H1 (cell line): ENCODE measurements at regions not wholly inside any gene's neighbourhood (a gene's known extent, or its start where the extent isn't known, plus 50 kb on each side); places are given as distances from the start of the nearest gene placed in this dataset.

ENCODE experiments used
- CTCF ChIA-PET: fragments of 300-600 bp; sonication (Branson Sonifier 250); formaldehyde crosslinking; loops from one replicate; lab custom pipeline; 2021; ENCODE audit not compliant: partially characterized antibody; lab: Charles Lee
- POLR2A ChIA-PET: fragments of 300-600 bp; sonication (Branson Sonifier 250); formaldehyde crosslinking; loops from one replicate; lab custom pipeline; 2021; ENCODE audit warnings: inconsistent platforms; ENCODE audit not compliant: partially characterized antibody; lab: Charles Lee
- DNase-seq, 2 experiments: peaks; one replicate each; pipeline versions ENCODE4 v3.0.0 to v3.0.0-alpha.2; 2010 to 2022; ENCODE audit warnings: low spot score in 2 of 2, low read depth in 1 of 2, mixed read lengths in 1 of 2
- FAIRE-seq: peaks from 2 replicates; lab custom pipeline; 2011; peaks lifted over from hg19 to GRCh38; lab: Jason Lieb, UNC
- H2AFZ ChIP-seq: 2 replicates; pipeline ENCODE4 v1.8.1; 2012; ENCODE audit warnings: low read length, inconsistent platforms
- H2AK5ac ChIP-seq: 2 replicates; pipeline ENCODE4 v1.6.1; 2013; ENCODE audit warnings: low read depth, low read length
- H2BK120ac ChIP-seq: replicated peaks from 2 replicates; pipeline ENCODE3; 2013; ENCODE audit warnings: low read depth, low read length, inconsistent platforms
- H2BK12ac ChIP-seq: 2 replicates; pipeline ENCODE4 v1.6.1; 2013; ENCODE audit warnings: low read depth, low read length
- H2BK15ac ChIP-seq: 2 replicates; pipeline ENCODE4 v1.6.1; 2013; ENCODE audit warnings: low read length
- H2BK20ac ChIP-seq: 2 replicates; pipeline ENCODE4 v1.6.1; 2013; ENCODE audit warnings: low read length
- H2BK5ac ChIP-seq: 2 replicates; pipeline ENCODE4 v1.6.1; 2013; ENCODE audit warnings: low read depth, low read length
- H3K14ac ChIP-seq: 2 replicates; pipeline ENCODE4 v1.6.1; 2013; ENCODE audit warnings: inconsistent platforms; ENCODE audit not compliant: insufficient read length
- H3K18ac ChIP-seq: 2 replicates; pipeline ENCODE4 v1.6.1; 2013; ENCODE audit warnings: low read length; ENCODE audit errors: extremely low read depth
- H3K23ac ChIP-seq: 2 replicates; pipeline ENCODE4 v1.6.1; 2013; ENCODE audit warnings: inconsistent platforms; ENCODE audit not compliant: insufficient read length
- H3K23me2 ChIP-seq: 2 replicates; pipeline ENCODE4 v1.6.1; 2013; ENCODE audit warnings: low read depth, low read length
- H3K27ac ChIP-seq: 2 replicates; pipeline ENCODE4 v1.6.1; 2011; ENCODE audit warnings: low read depth, low read length, inconsistent platforms
- H3K27me3 ChIP-seq, 4 experiments: replicated peaks in 1 of 4; 1 replicate in 1 of 4; 2 replicates in 3 of 4; pipeline versions ENCODE4 v1.6.1 to v1.8.1; 2011 to 2013; ENCODE audit warnings: low read length in 3 of 4, mild to moderate bottlenecking in 3 of 4, inconsistent platforms in 2 of 4, mixed read lengths in 2 of 4, moderate library complexity in 1 of 4; ENCODE audit not compliant: control insufficient read depth in 3 of 4, insufficient read depth in 3 of 4; ENCODE audit errors: extremely low read depth in 1 of 4
- H3K36me3 ChIP-seq, 4 experiments: 2 replicates each; pipeline versions ENCODE4 v1.6.1 to v1.8.1; 2011 to 2013; ENCODE audit warnings: mild to moderate bottlenecking in 4 of 4, low read length in 3 of 4, moderate library complexity in 2 of 4, control low read depth in 1 of 4, inconsistent platforms in 1 of 4; ENCODE audit not compliant: insufficient read depth in 4 of 4, control insufficient read depth in 2 of 4
- H3K4ac ChIP-seq: replicated peaks from 2 replicates; pipeline ENCODE3; 2013; ENCODE audit warnings: low read length, low read depth, mixed read lengths, inconsistent platforms; ENCODE audit not compliant: insufficient read length
- H3K4me1 ChIP-seq, 4 experiments: replicated peaks in 1 of 4; 1 replicate in 1 of 4; 2 replicates in 3 of 4; pipeline versions ENCODE4 v1.6.1 to v1.8.1; 2011 to 2013; ENCODE audit warnings: low read length in 3 of 4, inconsistent platforms in 2 of 4, mixed read lengths in 1 of 4; ENCODE audit not compliant: insufficient read depth in 4 of 4, control insufficient read depth in 3 of 4
- H3K4me2 ChIP-seq, 2 experiments: 2 replicates each; pipeline versions ENCODE4 v1.6.1 to v1.8.1; 2011 to 2013; ENCODE audit warnings: low read depth in 2 of 2, low read length in 2 of 2, control low read depth in 1 of 2, inconsistent platforms in 1 of 2, mild to moderate bottlenecking in 1 of 2; ENCODE audit not compliant: insufficient read depth in 1 of 2
- H3K4me3 ChIP-seq, 4 experiments: fragments of 200-600, 300-600 bp in 1 of 4; sonication (generic), shearing (Covaris generic), sonication (Bioruptor Twin) in 1 of 4; 2 replicates each; pipeline versions ENCODE4 v1.5.1 to v1.8.1; 2011 to 2016; ENCODE audit warnings: low read length in 4 of 4, low read depth in 3 of 4, control low read depth in 2 of 4, inconsistent platforms in 2 of 4, mild to moderate bottlenecking in 2 of 4, mixed read lengths in 1 of 4, moderate library complexity in 1 of 4; ENCODE audit not compliant: insufficient read depth in 2 of 4; ENCODE audit errors: extremely low read depth in 1 of 4
- H3K56ac ChIP-seq: replicated peaks from 2 replicates; pipeline ENCODE3; 2013; ENCODE audit warnings: low read depth, mild to moderate bottlenecking, mixed read lengths, low read length, inconsistent platforms; ENCODE audit not compliant: insufficient read length
- H3K79me1 ChIP-seq: 2 replicates; pipeline ENCODE4 v1.6.1; 2013; ENCODE audit warnings: low read depth, low read length, control low read depth
- H3K79me2 ChIP-seq, 2 experiments: 2 replicates each; pipeline versions ENCODE4 v1.6.1 to v1.8.1; 2012 to 2013; ENCODE audit warnings: low read length in 2 of 2, mild to moderate bottlenecking in 2 of 2, inconsistent platforms in 1 of 2; ENCODE audit not compliant: insufficient read depth in 2 of 2, control insufficient read depth in 1 of 2
- H3K9ac ChIP-seq, 4 experiments: replicated peaks in 1 of 4; 1 replicate in 1 of 4; 2 replicates in 3 of 4; pipeline versions ENCODE4 v1.6.1 to v1.8.1; 2011 to 2013; ENCODE audit warnings: low read depth in 3 of 4, low read length in 3 of 4, control low read depth in 2 of 4, mild to moderate bottlenecking in 2 of 4, moderate library complexity in 2 of 4, inconsistent platforms in 1 of 4; ENCODE audit errors: extremely low read depth in 1 of 4
- H3K9me3 ChIP-seq, 2 experiments: 2 replicates each; pipeline versions ENCODE4 v1.6.1 to v1.8.1; 2012 to 2013; ENCODE audit warnings: mild to moderate bottlenecking in 2 of 2, moderate library complexity in 2 of 2, control low read depth in 1 of 2, inconsistent platforms in 1 of 2, low read depth in 1 of 2, low read length in 1 of 2, mixed read lengths in 1 of 2; ENCODE audit not compliant: insufficient read depth in 2 of 2
- H4K20me1 ChIP-seq, 2 experiments: replicated peaks in 1 of 2; 2 replicates each; pipeline versions ENCODE3 to v1.8.1; 2011 to 2013; ENCODE audit warnings: inconsistent platforms in 2 of 2, low read length in 2 of 2, mild to moderate bottlenecking in 1 of 2; ENCODE audit not compliant: insufficient read depth in 2 of 2, control insufficient read depth in 1 of 2
- H4K5ac ChIP-seq: 2 replicates; pipeline ENCODE4 v1.6.1; 2013; ENCODE audit warnings: low read length, low read depth, mixed read lengths, inconsistent platforms; ENCODE audit not compliant: insufficient read length
- H4K8ac ChIP-seq: 2 replicates; pipeline ENCODE4 v1.8.0; 2013; ENCODE audit warnings: mild to moderate bottlenecking, moderate library complexity, low read length, inconsistent platforms; ENCODE audit not compliant: insufficient read depth; ENCODE audit errors: extremely low read depth
- H4K91ac ChIP-seq: replicated peaks from 2 replicates; pipeline ENCODE3; 2013; ENCODE audit warnings: low read length, mixed read lengths, inconsistent platforms; ENCODE audit not compliant: insufficient read length
- EGR1 ChIP-seq: IDR thresholded peaks from 2 replicates; pipeline ENCODE4 v1.6.1; 2011; ENCODE audit warnings: low read depth, low read length, borderline replicate concordance
- TAF1 ChIP-seq: IDR thresholded peaks from 2 replicates; pipeline ENCODE4 v1.6.1; 2011; ENCODE audit warnings: mild to moderate bottlenecking, low read depth, low read length
- WGBS, 2 experiments: shearing (Covaris generic) in 1 of 2; methylation state at CpG; one replicate each; pipeline versions ENCODE4 v1.1.6 to v1.1.7; 2013 to 2015; ENCODE audit warnings: low lambda C conversion rate in 2 of 2, mixed read lengths in 2 of 2, inconsistent platforms in 1 of 2, low coverage in 1 of 2, missing lambda C conversion rate in 1 of 2; ENCODE audit not compliant: insufficient replicate concordance in 2 of 2, insufficient coverage in 1 of 2, insufficient read length in 1 of 2; ENCODE audit errors: extremely low coverage in 1 of 2, missing lambda C conversion rate in 1 of 2; 5-methylcytosine and 5-hydroxymethylcytosine counted together

GRCh38 chr1:11384170-11384554, 94.8 kb upstream of the DISP3 start:
- Histone ChIP-seq H3K27ac (no peak overlapping the region), H4K5ac (no peak overlapping the region), H3K4me3 (no peak overlapping the region), H4K8ac (no peak overlapping the region), H3K4ac (no peak overlapping the region), H3K79me2 (no peaks in the 10 kb centered on the region), H3K79me1 (no peaks in the 10 kb centered on the region), H3K18ac (no peak overlapping the region), H4K20me1 (no peaks in the 10 kb centered on the region), H3K23ac (no peak overlapping the region), H2BK120ac (no peak overlapping the region), H3K36me3 (no peaks in the 10 kb centered on the region), H2AFZ (no peak overlapping the region), H3K23me2 (no peaks in the 10 kb centered on the region), H3K4me2 (no peak overlapping the region), H2BK5ac (no peak overlapping the region), H3K27me3 (no peaks in the 10 kb centered on the region), H3K4me1 (no peaks in the 10 kb centered on the region; a peak in 3 of 7 replicates), H2AK5ac (no peak overlapping the region), H3K56ac (no peak overlapping the region), H3K9ac (no peak overlapping the region), H4K91ac (no peak overlapping the region), H2BK12ac (no peak overlapping the region), H3K9me3 (no peaks in the 10 kb centered on the region), H2BK20ac (no peak overlapping the region), H2BK15ac (no peak overlapping the region), H3K14ac (no peak overlapping the region)
- CTCF ChIA-PET: interaction anchor here (0.6 to 1.2 kb wide), 3 partner anchors 45 to 904 kb away, joined by 3 to 4 read pairs (median 3); no protein-coding TSS in a partner anchor
- DNase-seq: no peak
- WGBS, 2 experiments: 94% methylated on average over 6 of the region's 6 CpGs; no CpG with 5 or more reads in 1 of the 2 experiments
- TF ChIP-seq TAF1 (no peak), EGR1 (no peak)
- POLR2A ChIA-PET: no interaction called here
- no peak for FAIRE-seq
